PC-9 (cell line): ENCODE measurements at regions not wholly inside any gene's neighbourhood (a gene's known extent, or its start where the extent isn't known, plus 50 kb on each side); places are given as distances from the start of the nearest gene placed in this dataset.

Experiments used
- BruUV-seq: library from RNA; stranded (reverse); fragments of 400-500 nt; replicated peaks from 2 replicates; lab custom pipeline; 2021; lab: Mats Ljungman, UMichigan
- CTCF ChIA-PET: fragments of 300-600 bp; sonication (Branson Sonifier 250); formaldehyde crosslinking; loops from one replicate; lab custom pipeline; 2022; ENCODE audit warnings: antibody characterized with exemption; lab: Charles Lee
- POLR2A ChIA-PET: fragments of 300-600 bp; sonication (Branson Sonifier 250); formaldehyde crosslinking; loops from one replicate; lab custom pipeline; 2022; ENCODE audit warnings: antibody characterized with exemption; ENCODE audit not compliant: unreplicated experiment; lab: Charles Lee
- DNase-seq, 2 experiments: peaks; one replicate each; pipeline versions ENCODE4 v3.0.0 to v3.0.0-alpha.2; 2015 to 2022; ENCODE audit warnings: mixed read lengths in 1 of 2
- H2AFZ ChIP-seq: fragments of 200-600 bp; sonication (generic); 2 replicates; pipeline ENCODE4 v1.8.1; 2017; ENCODE audit warnings: antibody characterized with exemption
- H3F3A ChIP-seq: fragments of 200-600 bp; sonication (generic); 2 replicates; pipeline ENCODE4 v1.8.1; 2017; ENCODE audit warnings: antibody characterized with exemption, mild to moderate bottlenecking, low read depth; ENCODE audit not compliant: insufficient read depth
- H3K27ac ChIP-seq: fragments of 200-600 bp; sonication (generic); 2 replicates; pipeline ENCODE4 v1.6.1; 2016; ENCODE audit warnings: mixed run types
- H3K27me3 ChIP-seq: fragments of 200-600 bp; sonication (generic); 2 replicates; pipeline ENCODE4 v1.6.1; 2016; ENCODE audit warnings: low read depth, mixed run types; ENCODE audit not compliant: insufficient read depth
- H3K36me3 ChIP-seq: fragments of 200-600 bp; sonication (generic); 2 replicates; pipeline ENCODE4 v1.6.1; 2016; ENCODE audit warnings: low read depth, mixed run types
- H3K4me1 ChIP-seq: fragments of 200-600 bp; sonication (generic); replicated peaks from 2 replicates; pipeline ENCODE4 v1.6.1; 2016; ENCODE audit warnings: mixed run types; ENCODE audit not compliant: insufficient read depth
- H3K4me2 ChIP-seq: fragments of 200-600 bp; sonication (generic); 2 replicates; pipeline ENCODE4 v1.6.1; 2017; ENCODE audit warnings: mixed run types
- H3K4me3 ChIP-seq: fragments of 200-600 bp; sonication (generic); 2 replicates; pipeline ENCODE4 v1.6.1; 2016; ENCODE audit warnings: mixed run types
- H3K79me2 ChIP-seq: fragments of 200-600 bp; sonication (generic); 2 replicates; pipeline ENCODE4 v1.6.1; 2017; ENCODE audit warnings: low read depth, mixed run types
- H3K9me2 ChIP-seq: fragments of 200-600 bp; sonication (generic); 2 replicates; pipeline ENCODE4 v1.8.1; 2017; ENCODE audit warnings: mild to moderate bottlenecking; ENCODE audit not compliant: insufficient read depth
- H3K9me3 ChIP-seq: fragments of 200-600 bp; sonication (generic); 2 replicates; pipeline ENCODE4 v1.8.1; 2016; ENCODE audit warnings: low read depth; ENCODE audit not compliant: insufficient read depth
- H4K20me1 ChIP-seq: fragments of 200-600 bp; sonication (generic); 2 replicates; pipeline ENCODE4 v1.8.1; 2017; ENCODE audit not compliant: insufficient read depth
- EZH2 ChIP-seq: fragments of 200-600 bp; sonication (generic); IDR thresholded peaks from 2 replicates; pipeline ENCODE4 v1.8.0; 2017; ENCODE audit warnings: antibody characterized with exemption, low read depth
- intact Hi-C: fragments of 100-400 bp; cut with micrococcal nuclease; formaldehyde crosslinking; loops from one replicate; pipeline ENCODE4 v1.10.0; 2022; ENCODE audit not compliant: unreplicated experiment
- TF ChIP-seq, protein P1 (sequence below): fragments of 200-600 bp; sonication (generic); conservative IDR thresholded peaks from 2 replicates; pipeline ENCODE4 v1.6.1; 2017; ENCODE audit warnings: mixed run types, antibody characterized with exemption, mild to moderate bottlenecking, moderate library complexity

- intact Hi-C loops: no loop called here
- peak overlapping the region; percentile 4; the same call in 1 of the 2 replicates for H3K4me3 ChIP-seq
- peak overlapping the region; percentile 54 for H3K27ac ChIP-seq
- H3K4me1 ChIP-seq: peaks cover 17% of the 10 kb centered on the region
- H3K27me3 ChIP-seq: no peaks in the 10 kb centered on the region
- peak overlapping the region; percentile 62 for H3K4me2 ChIP-seq
- H3K36me3 ChIP-seq: no peaks in the 10 kb centered on the region
- peak in 1 of 2 experiments; percentile 81 for DNase-seq
- no peak for TF ChIP-seq EZH2
- TF ChIP-seq, protein P1, sequence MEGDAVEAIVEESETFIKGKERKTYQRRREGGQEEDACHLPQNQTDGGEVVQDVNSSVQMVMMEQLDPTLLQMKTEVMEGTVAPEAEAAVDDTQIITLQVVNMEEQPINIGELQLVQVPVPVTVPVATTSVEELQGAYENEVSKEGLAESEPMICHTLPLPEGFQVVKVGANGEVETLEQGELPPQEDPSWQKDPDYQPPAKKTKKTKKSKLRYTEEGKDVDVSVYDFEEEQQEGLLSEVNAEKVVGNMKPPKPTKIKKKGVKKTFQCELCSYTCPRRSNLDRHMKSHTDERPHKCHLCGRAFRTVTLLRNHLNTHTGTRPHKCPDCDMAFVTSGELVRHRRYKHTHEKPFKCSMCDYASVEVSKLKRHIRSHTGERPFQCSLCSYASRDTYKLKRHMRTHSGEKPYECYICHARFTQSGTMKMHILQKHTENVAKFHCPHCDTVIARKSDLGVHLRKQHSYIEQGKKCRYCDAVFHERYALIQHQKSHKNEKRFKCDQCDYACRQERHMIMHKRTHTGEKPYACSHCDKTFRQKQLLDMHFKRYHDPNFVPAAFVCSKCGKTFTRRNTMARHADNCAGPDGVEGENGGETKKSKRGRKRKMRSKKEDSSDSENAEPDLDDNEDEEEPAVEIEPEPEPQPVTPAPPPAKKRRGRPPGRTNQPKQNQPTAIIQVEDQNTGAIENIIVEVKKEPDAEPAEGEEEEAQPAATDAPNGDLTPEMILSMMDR: no peak
- POLR2A ChIA-PET: no interaction called here
- H3F3A ChIP-seq: peaks cover 22% of the 10 kb centered on the region
- CTCF ChIA-PET: interaction anchor here (0.6 kb wide), 1 partner anchor 11 kb away, joined by 3 read pairs; no protein-coding TSS in a partner anchor
- peaks cover 13% of the 10 kb centered on the region for H3K9me3 ChIP-seq
- no peaks in the 10 kb centered on the region for H3K79me2 ChIP-seq
- BruUV-seq: no TSS peak
- no peaks in the 10 kb centered on the region for H4K20me1 ChIP-seq
- peak overlapping the region; percentile 53 for H2AFZ ChIP-seq
- H3K9me2 ChIP-seq: no peaks in the 10 kb centered on the region
Observed at GRCh38 chr2:118227698-118228508, 139.6 kb downstream of the INSIG2 start.

DNA sequence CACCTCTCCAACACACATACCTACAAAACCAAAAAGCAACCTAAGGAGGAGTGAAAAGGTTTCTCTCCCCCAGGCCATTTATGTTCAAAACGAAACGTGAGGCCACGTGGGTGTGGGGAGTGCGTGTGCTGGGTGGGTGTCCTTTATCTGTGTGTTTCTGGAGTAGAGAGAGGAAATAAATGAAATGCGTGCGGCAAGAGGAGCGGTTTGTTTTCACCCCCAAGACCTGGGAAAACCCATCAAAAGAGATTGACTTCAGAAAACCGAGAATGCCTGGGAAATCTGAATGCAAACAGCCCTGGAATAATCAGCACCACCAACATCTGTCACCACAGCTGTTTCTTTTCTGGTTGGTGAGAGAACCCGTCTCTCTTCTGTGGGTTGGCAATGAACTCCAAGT is 137.4 kb downstream of the INSIG2 start:
- Histone ChIP-seq H3K4me2 (no peak overlapping the region), H3K36me3 (no peaks in the 10 kb centered on the region), H4K20me1 (no peaks in the 10 kb centered on the region), H3K27me3 (no peaks in the 10 kb centered on the region), H3K27ac (no peak overlapping the region), H3K4me1 (peaks cover 21% of the 10 kb centered on the region), H2AFZ (no peak overlapping the region), H3K79me2 (no peaks in the 10 kb centered on the region), H3K9me3 (peaks cover 13% of the 10 kb centered on the region), H3F3A (peaks cover 22% of the 10 kb centered on the region), H3K9me2 (no peaks in the 10 kb centered on the region), H3K4me3 (no peak overlapping the region)
- CTCF ChIA-PET: no interaction called here
- BruUV-seq: no TSS peak
- TF ChIP-seq, protein P1: no peak
- TF ChIP-seq EZH2: no peak
- intact Hi-C loops: no loop called here
- no peak for DNase-seq
- POLR2A ChIA-PET: no interaction called here

GRCh38 chr2:118224895-118225311 is 136.6 kb downstream of the INSIG2 start:
- no peak overlapping the region for H3K4me3 ChIP-seq
- CTCF ChIA-PET: no interaction called here
- H3K27ac ChIP-seq: no peak overlapping the region
- H3K4me2 ChIP-seq: no peak overlapping the region
- H3K9me2 ChIP-seq: no peaks in the 10 kb centered on the region
- no peaks in the 10 kb centered on the region for H3K79me2 ChIP-seq
- H4K20me1 ChIP-seq: no peaks in the 10 kb centered on the region
- DNase-seq: no peak
- peaks cover 11% of the 10 kb centered on the region for H3K9me3 ChIP-seq
- no peak overlapping the region for H2AFZ ChIP-seq
- intact Hi-C loops: no loop called here
- peaks cover 21% of the 10 kb centered on the region for H3K4me1 ChIP-seq
- TF ChIP-seq, protein P1: no peak
- no peak for TF ChIP-seq EZH2
- H3K36me3 ChIP-seq: no peaks in the 10 kb centered on the region
- no TSS peak for BruUV-seq
- H3K27me3 ChIP-seq: no peaks in the 10 kb centered on the region
- H3F3A ChIP-seq: peaks cover 22% of the 10 kb centered on the region
- POLR2A ChIA-PET: no interaction called here
